ENCODE measurements at regions not wholly inside any gene's neighbourhood (a gene's known extent, or its start where the extent isn't known, plus 50 kb on each side); places are given as distances from the start of the nearest gene placed in this dataset.
"Not testable (repeated sequence)": the region's sequence is repeated elsewhere in the genome, so short reads cannot be mapped to it uniquely, and the experiment has no call there.

GRCh38 chr9:129547063-129547462 lies 73.8 kb downstream of the C9orf50 start:
- Histone ChIP-seq H3K4me1 (ENCODE audit: control insufficient read depth, insufficient read depth, low read length) (no peaks in the 10 kb centered on the region), H3K4me3 (ENCODE audit: low read depth, low read length) (no peak overlapping the region), H3K36me3 (ENCODE audit: control insufficient read depth in 2 of 2, insufficient read depth in 1 of 2, low read length in 2 of 2) (no peaks in the 10 kb centered on the region), H3K9me3 (ENCODE audit: control insufficient read depth, insufficient read depth, low read depth, low read length) (no peaks in the 10 kb centered on the region), H3K27ac (ENCODE audit: extremely low read depth, low read depth, low read length) (no peak overlapping the region)
- TF ChIP-seq ZFHX2 (tag by site-specific recombination; conservative IDR thresholded peaks at IDR 0.05) (peak; percentile 51; the same call in 1 of the 2 replicates), ZNF24 (tag by site-specific recombination; IDR thresholded peaks at IDR 0.05) (no peak), ZNF169 (tag by site-specific recombination; IDR thresholded peaks at IDR 0.05) (no peak), ZFP3 (tag by site-specific recombination; IDR thresholded peaks at IDR 0.05; ENCODE audit: low read depth) (no peak), ZNF654 (tag by site-specific recombination; IDR thresholded peaks at IDR 0.05; ENCODE audit: low read depth) (no peak), ZNF202 (tag by site-specific recombination; IDR thresholded peaks at IDR 0.05; ENCODE audit: borderline replicate concordance) (no peak), ZNF792 (tag by site-specific recombination; IDR thresholded peaks at IDR 0.05) (no peak), EGR2 (tag by site-specific recombination; IDR thresholded peaks at IDR 0.05; ENCODE audit: low read depth) (peak; percentile 52; the same call in 1 of the 2 replicates)
- TF ChIP-seq, protein P1, sequence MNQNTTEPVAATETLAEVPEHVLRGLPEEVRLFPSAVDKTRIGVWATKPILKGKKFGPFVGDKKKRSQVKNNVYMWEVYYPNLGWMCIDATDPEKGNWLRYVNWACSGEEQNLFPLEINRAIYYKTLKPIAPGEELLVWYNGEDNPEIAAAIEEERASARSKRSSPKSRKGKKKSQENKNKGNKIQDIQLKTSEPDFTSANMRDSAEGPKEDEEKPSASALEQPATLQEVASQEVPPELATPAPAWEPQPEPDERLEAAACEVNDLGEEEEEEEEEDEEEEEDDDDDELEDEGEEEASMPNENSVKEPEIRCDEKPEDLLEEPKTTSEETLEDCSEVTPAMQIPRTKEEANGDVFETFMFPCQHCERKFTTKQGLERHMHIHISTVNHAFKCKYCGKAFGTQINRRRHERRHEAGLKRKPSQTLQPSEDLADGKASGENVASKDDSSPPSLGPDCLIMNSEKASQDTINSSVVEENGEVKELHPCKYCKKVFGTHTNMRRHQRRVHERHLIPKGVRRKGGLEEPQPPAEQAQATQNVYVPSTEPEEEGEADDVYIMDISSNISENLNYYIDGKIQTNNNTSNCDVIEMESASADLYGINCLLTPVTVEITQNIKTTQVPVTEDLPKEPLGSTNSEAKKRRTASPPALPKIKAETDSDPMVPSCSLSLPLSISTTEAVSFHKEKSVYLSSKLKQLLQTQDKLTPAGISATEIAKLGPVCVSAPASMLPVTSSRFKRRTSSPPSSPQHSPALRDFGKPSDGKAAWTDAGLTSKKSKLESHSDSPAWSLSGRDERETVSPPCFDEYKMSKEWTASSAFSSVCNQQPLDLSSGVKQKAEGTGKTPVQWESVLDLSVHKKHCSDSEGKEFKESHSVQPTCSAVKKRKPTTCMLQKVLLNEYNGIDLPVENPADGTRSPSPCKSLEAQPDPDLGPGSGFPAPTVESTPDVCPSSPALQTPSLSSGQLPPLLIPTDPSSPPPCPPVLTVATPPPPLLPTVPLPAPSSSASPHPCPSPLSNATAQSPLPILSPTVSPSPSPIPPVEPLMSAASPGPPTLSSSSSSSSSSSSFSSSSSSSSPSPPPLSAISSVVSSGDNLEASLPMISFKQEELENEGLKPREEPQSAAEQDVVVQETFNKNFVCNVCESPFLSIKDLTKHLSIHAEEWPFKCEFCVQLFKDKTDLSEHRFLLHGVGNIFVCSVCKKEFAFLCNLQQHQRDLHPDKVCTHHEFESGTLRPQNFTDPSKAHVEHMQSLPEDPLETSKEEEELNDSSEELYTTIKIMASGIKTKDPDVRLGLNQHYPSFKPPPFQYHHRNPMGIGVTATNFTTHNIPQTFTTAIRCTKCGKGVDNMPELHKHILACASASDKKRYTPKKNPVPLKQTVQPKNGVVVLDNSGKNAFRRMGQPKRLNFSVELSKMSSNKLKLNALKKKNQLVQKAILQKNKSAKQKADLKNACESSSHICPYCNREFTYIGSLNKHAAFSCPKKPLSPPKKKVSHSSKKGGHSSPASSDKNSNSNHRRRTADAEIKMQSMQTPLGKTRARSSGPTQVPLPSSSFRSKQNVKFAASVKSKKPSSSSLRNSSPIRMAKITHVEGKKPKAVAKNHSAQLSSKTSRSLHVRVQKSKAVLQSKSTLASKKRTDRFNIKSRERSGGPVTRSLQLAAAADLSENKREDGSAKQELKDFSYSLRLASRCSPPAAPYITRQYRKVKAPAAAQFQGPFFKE (tag by site-specific recombination; IDR thresholded peaks at IDR 0.05; ENCODE audit: borderline replicate concordance), result no peak
- TF ChIP-seq, protein P2, sequence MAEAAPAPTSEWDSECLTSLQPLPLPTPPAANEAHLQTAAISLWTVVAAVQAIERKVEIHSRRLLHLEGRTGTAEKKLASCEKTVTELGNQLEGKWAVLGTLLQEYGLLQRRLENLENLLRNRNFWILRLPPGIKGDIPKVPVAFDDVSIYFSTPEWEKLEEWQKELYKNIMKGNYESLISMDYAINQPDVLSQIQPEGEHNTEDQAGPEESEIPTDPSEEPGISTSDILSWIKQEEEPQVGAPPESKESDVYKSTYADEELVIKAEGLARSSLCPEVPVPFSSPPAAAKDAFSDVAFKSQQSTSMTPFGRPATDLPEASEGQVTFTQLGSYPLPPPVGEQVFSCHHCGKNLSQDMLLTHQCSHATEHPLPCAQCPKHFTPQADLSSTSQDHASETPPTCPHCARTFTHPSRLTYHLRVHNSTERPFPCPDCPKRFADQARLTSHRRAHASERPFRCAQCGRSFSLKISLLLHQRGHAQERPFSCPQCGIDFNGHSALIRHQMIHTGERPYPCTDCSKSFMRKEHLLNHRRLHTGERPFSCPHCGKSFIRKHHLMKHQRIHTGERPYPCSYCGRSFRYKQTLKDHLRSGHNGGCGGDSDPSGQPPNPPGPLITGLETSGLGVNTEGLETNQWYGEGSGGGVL (tag by site-specific recombination; IDR thresholded peaks at IDR 0.05), result no peak
- CTCF ChIA-PET, result interaction anchor here (0.6 to 1.0 kb wide), 3 partner anchors 64 to 661 kb away, joined by 3 to 4 read pairs (median 3); no protein-coding TSS in a partner anchor
- POLR2A ChIA-PET, result interaction anchor here (0.5 kb wide), 1 partner anchor 54 kb away, joined by 3 read pairs; no protein-coding TSS in a partner anchor

DNA sequence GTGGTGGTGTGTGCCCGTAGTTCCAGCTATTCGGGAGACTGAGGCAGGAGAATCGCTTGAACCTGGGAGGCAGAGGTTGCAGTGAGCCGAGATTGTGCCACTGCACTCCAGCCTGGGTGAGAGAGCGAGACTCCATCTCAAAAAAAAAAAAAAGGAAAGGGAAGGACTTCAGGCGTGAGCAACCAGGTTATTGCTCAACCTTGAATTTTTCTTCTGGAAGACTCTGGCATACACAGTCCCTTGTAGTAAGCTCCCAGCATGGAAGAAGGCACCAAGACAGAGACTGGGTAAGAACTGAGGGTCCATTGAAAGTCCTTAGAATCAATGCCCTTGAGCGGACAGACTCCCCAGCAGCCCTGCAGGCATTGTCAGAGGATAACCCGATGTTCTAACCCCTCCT lies 75.0 kb downstream of the C9orf50 start:
- H3K9me3 ChIP-seq (ENCODE audit: control insufficient read depth, insufficient read depth, low read depth, low read length); H3K36me3 ChIP-seq (ENCODE audit: control insufficient read depth in 2 of 2, insufficient read depth in 1 of 2, low read length in 2 of 2); H3K4me1 ChIP-seq (ENCODE audit: control insufficient read depth, insufficient read depth, low read length); CTCF ChIA-PET; H3K27ac ChIP-seq (ENCODE audit: extremely low read depth, low read depth, low read length); H3K4me3 ChIP-seq (ENCODE audit: low read depth, low read length); POLR2A ChIA-PET: not testable (repeated sequence)

GRCh38 chr9:129544761-129545160 lies 76.1 kb downstream of the C9orf50 start:
- no peaks in the 10 kb centered on the region for H3K9me3 ChIP-seq (ENCODE audit: control insufficient read depth, insufficient read depth, low read depth, low read length)
- no peak overlapping the region for H3K4me3 ChIP-seq (ENCODE audit: low read depth, low read length)
- no peak overlapping the region for H3K27ac ChIP-seq (ENCODE audit: extremely low read depth, low read depth, low read length)
- H3K4me1 ChIP-seq (ENCODE audit: control insufficient read depth, insufficient read depth, low read length), result no peaks in the 10 kb centered on the region
- CTCF ChIA-PET, result interaction anchor here (0.7 to 0.9 kb wide), 2 partner anchors 12 to 78 kb away, joined by 3 to 5 read pairs; no protein-coding TSS in a partner anchor
- POLR2A ChIA-PET, result no interaction called here
- no peaks in the 10 kb centered on the region for H3K36me3 ChIP-seq (ENCODE audit: control insufficient read depth in 2 of 2, insufficient read depth in 1 of 2, low read length in 2 of 2)
- TF ChIP-seq PRDM10 (tag by site-specific recombination; IDR thresholded peaks at IDR 0.05) (0 out of 2 replicates have a peak, but pooled peaks have one; percentile 15), ZNF843 (tag by site-specific recombination; IDR thresholded peaks at IDR 0.05) (no peak), ZNF266 (tag by site-specific recombination; IDR thresholded peaks at IDR 0.05; ENCODE audit: low read depth) (no peak), GLI2 (tag by site-specific recombination; IDR thresholded peaks at IDR 0.05; ENCODE audit: borderline replicate concordance, low read depth) (no peak), YY2 (tag by site-specific recombination; IDR thresholded peaks at IDR 0.05) (no peak), ZBTB8A (tag by site-specific recombination; IDR thresholded peaks at IDR 0.05) (no peak), ZNF596 (tag by site-specific recombination; IDR thresholded peaks at IDR 0.05) (no peak), KLF10 (tag by site-specific recombination; IDR thresholded peaks at IDR 0.05) (no peak), FEZF1 (tag by site-specific recombination; IDR thresholded peaks at IDR 0.05) (no peak), ZNF157 (tag by site-specific recombination; IDR thresholded peaks at IDR 0.05) (no peak), ZNF558 (tag by site-specific recombination; IDR thresholded peaks at IDR 0.05) (peak; percentile 72)
